Glutamatergic neuron (in vitro differentiated cells): ENCODE measurements at regions not wholly inside any gene's neighbourhood (a gene's known extent, or its start where the extent isn't known, plus 50 kb on each side); places are given as distances from the start of the nearest gene placed in this dataset.

Source experiments
- DNase-seq: peaks from one replicate; pipeline ENCODE4 v3.0.0; 2022
- H3K27ac Mint-ChIP-seq: one replicate; pipeline ENCODE4 v1.8.0; 2020; ENCODE audit warnings: mild to moderate bottlenecking, mixed read lengths, inconsistent platforms; ENCODE audit not compliant: unreplicated experiment
- H3K27me3 Mint-ChIP-seq: one replicate; pipeline ENCODE4 v1.8.0; 2020; ENCODE audit warnings: mild to moderate bottlenecking, moderate library complexity, mixed read lengths, inconsistent platforms; ENCODE audit not compliant: unreplicated experiment
- H3K36me3 Mint-ChIP-seq: one replicate; pipeline ENCODE4 v1.8.0; 2020; ENCODE audit warnings: mild to moderate bottlenecking, mixed read lengths, inconsistent platforms; ENCODE audit not compliant: unreplicated experiment
- H3K4me1 Mint-ChIP-seq: one replicate; pipeline ENCODE4 v1.8.0; 2020; ENCODE audit warnings: mild to moderate bottlenecking, low read depth, mixed read lengths, inconsistent platforms; ENCODE audit not compliant: unreplicated experiment
- H3K4me3 Mint-ChIP-seq: one replicate; pipeline ENCODE4 v1.8.0; 2020; ENCODE audit warnings: mild to moderate bottlenecking, mixed read lengths, inconsistent platforms; ENCODE audit not compliant: unreplicated experiment
- H3K9me3 Mint-ChIP-seq: one replicate; pipeline ENCODE4 v1.8.0; 2020; ENCODE audit warnings: mild to moderate bottlenecking, moderate library complexity, mixed read lengths, inconsistent platforms; ENCODE audit not compliant: unreplicated experiment
- CTCF ChIP-seq: fragments of 200-600 bp; sonication (generic); IDR thresholded peaks from one replicate; pipeline ENCODE4 v1.5.0; 2021; ENCODE audit not compliant: partially characterized antibody, unreplicated experiment

GRCh38 chr7:9863545-9863944 is 1110.1 kb upstream of the PHF14 start:
- H3K4me3 Mint-ChIP-seq = no peak overlapping the region
- H3K4me1 Mint-ChIP-seq = no peaks in the 10 kb centered on the region
- no peaks in the 10 kb centered on the region for H3K27me3 Mint-ChIP-seq
- no peak for DNase-seq
- TF ChIP-seq CTCF = no peak
- H3K27ac Mint-ChIP-seq = no peak overlapping the region
- no peaks in the 10 kb centered on the region for H3K36me3 Mint-ChIP-seq
- peaks cover 2% of the 10 kb centered on the region for H3K9me3 Mint-ChIP-seq

- H3K9me3 Mint-ChIP-seq = peaks cover 4% of the 10 kb centered on the region
- no peaks in the 10 kb centered on the region for H3K27me3 Mint-ChIP-seq
- DNase-seq = no peak
- H3K4me1 Mint-ChIP-seq = no peaks in the 10 kb centered on the region
- no peaks in the 10 kb centered on the region for H3K36me3 Mint-ChIP-seq
- no peak overlapping the region for H3K4me3 Mint-ChIP-seq
- no peak overlapping the region for H3K27ac Mint-ChIP-seq
- TF ChIP-seq CTCF = no peak
Measured at GRCh38 chr7:9869151-9869550, 1104.5 kb upstream of the PHF14 start.

DNA sequence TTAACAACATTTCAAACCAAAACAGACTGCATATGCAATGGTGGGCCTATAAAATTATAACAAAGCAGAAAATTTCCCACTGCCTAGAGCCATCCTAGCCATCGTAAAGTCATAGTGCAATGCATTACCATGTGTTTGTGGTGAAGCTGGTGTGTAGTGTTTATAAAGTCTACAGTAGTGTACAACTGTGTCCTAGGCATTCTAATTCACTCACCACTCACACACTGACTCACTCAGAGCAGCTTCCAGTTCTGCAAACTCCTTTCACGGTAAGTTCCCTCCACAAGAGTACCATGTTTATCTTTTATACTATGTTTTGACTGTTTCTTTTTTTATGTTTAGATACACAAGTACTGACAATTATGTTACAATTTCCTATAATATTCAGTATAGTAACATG is 1104.1 kb upstream of the PHF14 start:
- Mint-ChIP-seq H3K36me3 (no peaks in the 10 kb centered on the region), H3K27me3 (no peaks in the 10 kb centered on the region), H3K4me1 (no peaks in the 10 kb centered on the region), H3K9me3 (peaks cover 4% of the 10 kb centered on the region), H3K27ac (no peak overlapping the region), H3K4me3 (no peak overlapping the region)
- DNase-seq = no peak
- TF ChIP-seq CTCF = no peak

DNA sequence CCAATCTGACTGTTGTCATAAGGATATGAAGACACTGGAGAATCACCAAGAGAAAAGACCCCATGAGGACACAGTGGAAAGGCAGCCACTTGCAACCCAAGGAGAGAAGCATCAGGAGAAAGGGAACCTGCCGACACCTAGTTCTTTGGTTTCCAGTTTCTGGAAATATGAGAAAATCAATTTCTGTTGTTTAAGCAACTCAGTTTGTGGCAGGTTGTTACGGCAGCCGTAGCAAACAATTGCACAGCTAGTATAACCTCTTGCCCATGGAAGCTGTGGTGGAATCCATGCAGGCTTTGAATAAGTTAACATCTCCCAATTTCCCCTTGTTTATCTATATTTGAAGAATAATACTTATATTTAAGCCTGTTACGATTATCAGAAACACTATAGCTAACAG is 1103.0 kb upstream of the PHF14 start:
- no peak overlapping the region for H3K4me3 Mint-ChIP-seq
- no peak overlapping the region for H3K27ac Mint-ChIP-seq
- no peaks in the 10 kb centered on the region for H3K4me1 Mint-ChIP-seq
- peaks cover 4% of the 10 kb centered on the region for H3K9me3 Mint-ChIP-seq
- H3K36me3 Mint-ChIP-seq = no peaks in the 10 kb centered on the region
- H3K27me3 Mint-ChIP-seq = no peaks in the 10 kb centered on the region
- no peak for DNase-seq
- no peak for TF ChIP-seq CTCF

DNA sequence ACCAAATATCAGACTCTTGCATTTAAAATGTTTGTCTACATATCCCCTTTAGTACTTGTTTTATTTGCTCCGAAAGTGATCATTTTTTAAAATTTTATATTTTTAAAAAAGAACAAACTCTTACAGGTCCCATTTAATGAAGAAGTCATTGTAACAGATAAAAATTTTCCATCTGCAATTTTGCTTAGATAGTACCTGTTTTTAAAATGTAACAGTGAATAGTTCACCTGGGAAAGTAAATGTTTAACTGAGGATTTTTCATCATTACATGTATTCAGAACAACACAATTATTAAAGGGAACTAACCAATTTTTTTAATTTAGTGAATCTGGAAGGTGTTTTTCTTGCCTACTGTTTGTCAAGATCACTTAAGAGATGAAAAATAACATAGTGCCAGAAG is 1099.5 kb upstream of the PHF14 start:
- Mint-ChIP-seq H3K9me3 (peaks cover 2% of the 10 kb centered on the region), H3K27me3 (no peaks in the 10 kb centered on the region), H3K4me3 (no peak overlapping the region), H3K4me1 (no peaks in the 10 kb centered on the region), H3K36me3 (no peaks in the 10 kb centered on the region), H3K27ac (no peak overlapping the region)
- DNase-seq = no peak
- TF ChIP-seq CTCF = no peak
